D341Med (cell line): ENCODE measurements at regions not wholly inside any gene's neighbourhood (a gene's known extent, or its start where the extent isn't known, plus 50 kb on each side); places are given as distances from the start of the nearest gene placed in this dataset.
"Not testable (repeated sequence)": the region's sequence is repeated elsewhere in the genome, so short reads cannot be mapped to it uniquely, and the experiment has no call there.

ENCODE experiments used
- DNase-seq: peaks from one replicate; pipeline ENCODE4 v3.0.0; 2012; ENCODE audit warnings: low spot score

GRCh38 chr16:86346034-86346433 lies 164.3 kb upstream of the FOXF1 start:
- DNase-seq = no peak

GRCh38 chr16:86347090-86347489 lies 163.2 kb upstream of the FOXF1 start:
- DNase-seq = no peak

- DNase-seq = no peak
Measured at GRCh38 chr16:86347916-86348555, 162.3 kb upstream of the FOXF1 start.

GRCh38 chr16:86349338-86349900 lies 160.9 kb upstream of the FOXF1 start:
- no peak for DNase-seq

GRCh38 chr16:86350289-86350688 lies 160.0 kb upstream of the FOXF1 start:
- DNase-seq = no peak

- no peak for DNase-seq
Measured at GRCh38 chr16:86351041-86351784, 159.1 kb upstream of the FOXF1 start.

GRCh38 chr16:86351785-86352139 lies 158.6 kb upstream of the FOXF1 start:
- DNase-seq = not testable (repeated sequence)

- no peak for DNase-seq
Measured at GRCh38 chr16:86353148-86353547, 157.2 kb upstream of the FOXF1 start.

GRCh38 chr16:86353948-86354347 lies 156.4 kb upstream of the FOXF1 start:
- no peak for DNase-seq

GRCh38 chr16:86354641-86355513 lies 155.4 kb upstream of the FOXF1 start:
- DNase-seq = no peak

GRCh38 chr16:86355531-86355930 lies 154.8 kb upstream of the FOXF1 start:
- DNase-seq = no peak

GRCh38 chr16:86355951-86356350 lies 154.4 kb upstream of the FOXF1 start:
- no peak for DNase-seq

GRCh38 chr16:86356804-86357203 lies 153.5 kb upstream of the FOXF1 start:
- DNase-seq = no peak

GRCh38 chr16:86357303-86357702 lies 153.0 kb upstream of the FOXF1 start:
- DNase-seq = no peak

GRCh38 chr16:86357950-86358349 lies 152.4 kb upstream of the FOXF1 start:
- DNase-seq = no peak

- no peak for DNase-seq
Measured at GRCh38 chr16:86359571-86359970, 150.8 kb upstream of the FOXF1 start.

GRCh38 chr16:86362155-86362849 lies 148.0 kb upstream of the FOXF1 start:
- no peak for DNase-seq

GRCh38 chr16:86363057-86363490 lies 147.3 kb upstream of the FOXF1 start:
- DNase-seq = no peak

GRCh38 chr16:86363836-86364618 lies 146.3 kb upstream of the FOXF1 start:
- no peak for DNase-seq

- DNase-seq = no peak
Measured at GRCh38 chr16:86364653-86365380, 145.5 kb upstream of the FOXF1 start.
